Suprapubic skin (tissue), 4 donors: ENCODE measurements at regions not wholly inside any gene's neighbourhood (a gene's known extent, or its start where the extent isn't known, plus 50 kb on each side); places are given as distances from the start of the nearest gene placed in this dataset.
"Not testable (repeated sequence)": the region's sequence is repeated elsewhere in the genome, so short reads cannot be mapped to it uniquely, and the experiment has no call there.

ENCODE experiments used
- DNase-seq, 2 donors: peaks; one replicate each; pipeline ENCODE4 v3.0.0-alpha.2; 2019; ENCODE audit warnings: low spot score in 2 of 2
- H3K27ac ChIP-seq: fragments of 200-600 bp; sonication (generic); one replicate; pipeline ENCODE4 v1.5.1; 2019
- H3K27me3 ChIP-seq: fragments of 200-600 bp; sonication (generic); one replicate; pipeline ENCODE4 v1.5.1; 2019
- H3K36me3 ChIP-seq: fragments of 200-600 bp; sonication (generic); one replicate; pipeline ENCODE4 v1.5.1; 2019
- H3K4me1 ChIP-seq: fragments of 200-600 bp; sonication (generic); one replicate; pipeline ENCODE4 v1.5.1; 2019
- H3K4me3 ChIP-seq: fragments of 200-600 bp; sonication (generic); one replicate; pipeline ENCODE4 v1.5.1; 2019; ENCODE audit warnings: mild to moderate bottlenecking
- H3K9me3 ChIP-seq: fragments of 200-600 bp; sonication (generic); one replicate; pipeline ENCODE4 v1.5.1; 2019
- CTCF ChIP-seq, 2 donors: fragments of 200-600 bp in 1 of 2; fragments of 450-650 bp in 1 of 2; sonication (generic) in 1 of 2; IDR thresholded peaks; one replicate each; pipeline ENCODE4 v1.5.1; 2016 to 2019; ENCODE audit warnings: antibody characterized with exemption in 2 of 2, mild to moderate bottlenecking in 1 of 2, moderate library complexity in 1 of 2
- EP300 ChIP-seq: sonication (generic); formaldehyde crosslinking; IDR thresholded peaks from one replicate; pipeline ENCODE4 v1.6.1; 2017; ENCODE audit warnings: antibody characterized with exemption
- POLR2A ChIP-seq, 2 donors: fragments of 450-650 bp; IDR thresholded peaks; one replicate each; pipeline ENCODE4 v1.6.1; 2017; ENCODE audit warnings: antibody characterized with exemption in 2 of 2, mild to moderate bottlenecking in 2 of 2, moderate library complexity in 2 of 2
- POLR2AphosphoS5 ChIP-seq, 3 donors: sonication (generic); formaldehyde crosslinking; IDR thresholded peaks; one replicate each; pipeline ENCODE4 v1.6.1; 2017; ENCODE audit warnings: antibody characterized with exemption in 3 of 3
- WGBS: methylation state at CpG from one replicate; pipeline ENCODE4 v1.1.5; 2018; 5-methylcytosine and 5-hydroxymethylcytosine counted together

- Histone ChIP-seq H3K27ac (no peak overlapping the region), H3K4me1 (no peaks in the 10 kb centered on the region), H3K4me3 (no peak overlapping the region), H3K36me3 (no peaks in the 10 kb centered on the region), H3K9me3 (peaks cover 9% of the 10 kb centered on the region), H3K27me3 (peaks cover 40% of the 10 kb centered on the region)
- TF ChIP-seq POLR2A (IDR thresholded peaks at IDR 0.05) (no peak), CTCF (IDR thresholded peaks at IDR 0.05) (no peak), POLR2AphosphoS5 (IDR thresholded peaks at IDR 0.05) (no peak), EP300 (no peak)
- WGBS = 81% methylated on average over 27 of the region's 27 CpGs
- DNase-seq = peak; percentile 70 to 87
These were observed 1930.9 kb upstream of the DEFB115 start for GRCh38 chr20:29326376-29327070.

- 48% methylated on average over 33 of the region's 33 CpGs for WGBS
These were observed 1929.7 kb upstream of the DEFB115 start for GRCh38 chr20:29327600-29328420.

DNA sequence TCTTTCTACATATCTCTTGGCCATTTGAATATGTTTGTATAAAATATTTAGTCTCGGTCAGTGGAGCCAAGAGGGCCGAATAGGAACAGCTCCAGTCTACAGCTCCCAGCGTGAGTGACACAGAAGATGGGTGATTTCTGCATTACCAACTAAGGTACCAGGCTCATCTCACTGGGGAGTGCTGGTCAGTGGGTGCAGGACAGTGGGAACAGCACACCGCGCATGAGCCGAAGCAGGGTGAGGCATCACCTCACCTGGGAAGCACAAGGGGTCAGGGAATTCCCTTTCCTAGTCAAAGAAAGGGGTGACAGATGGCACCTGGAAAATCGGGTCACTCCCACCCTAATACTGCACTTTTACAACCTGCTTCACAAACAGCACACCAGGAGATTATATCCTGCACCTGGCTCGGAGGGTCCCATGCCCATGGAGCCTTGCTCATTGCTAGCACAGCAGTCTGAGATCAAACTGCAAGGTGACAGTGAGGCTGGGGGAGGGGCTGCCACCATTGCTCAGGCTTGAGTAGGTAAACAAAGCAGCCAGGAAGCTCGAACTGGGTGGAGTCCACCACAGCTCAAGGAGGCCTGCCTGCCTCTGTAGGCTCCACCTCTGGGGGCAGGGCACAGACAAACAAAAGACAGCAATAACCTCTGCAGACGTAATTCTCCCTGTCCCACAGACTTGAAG is 1926.9 kb upstream of the DEFB115 start:
- WGBS = 57% methylated on average over 10 of the region's 10 CpGs
- not testable (repeated sequence) for H3K4me3 ChIP-seq, DNase-seq, H3K27ac ChIP-seq, H3K36me3 ChIP-seq, H3K4me1 ChIP-seq
- peaks cover 18% of the 10 kb centered on the region for H3K27me3 ChIP-seq
- H3K9me3 ChIP-seq = peaks cover 19% of the 10 kb centered on the region

More at GRCh38 chr20:29327600-29328420, 1929.7 kb upstream of the DEFB115 start:
- peak in 1 of 2 donors; percentile 85 for DNase-seq
- H3K9me3 ChIP-seq, H3K36me3 ChIP-seq, H3K4me3 ChIP-seq, H3K4me1 ChIP-seq, H3K27ac ChIP-seq: not testable (repeated sequence)
- peaks cover 40% of the 10 kb centered on the region for H3K27me3 ChIP-seq

DNA sequence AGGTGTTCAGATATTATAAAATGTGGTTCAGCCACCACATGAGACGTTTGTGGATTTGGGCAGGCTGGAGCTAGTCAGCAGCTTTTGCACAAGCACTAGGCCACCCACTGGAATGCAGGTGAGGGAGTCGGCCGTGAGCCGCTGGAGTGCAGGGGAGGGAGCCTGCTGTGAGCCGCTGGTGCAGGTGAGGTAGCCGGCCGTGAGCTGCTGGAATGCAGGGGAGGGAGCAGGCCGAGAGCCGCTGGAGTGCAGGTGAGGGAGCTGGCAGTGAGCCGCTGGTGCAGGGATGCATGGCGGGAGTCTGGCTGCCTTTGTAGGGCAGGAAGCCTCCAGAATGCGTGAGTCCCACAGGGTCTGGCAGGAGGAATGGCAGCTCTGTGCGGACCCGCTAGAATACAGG is 1907.6 kb upstream of the DEFB115 start:
- Histone ChIP-seq H3K9me3 (peaks cover 3% of the 10 kb centered on the region), H3K4me1 (no peaks in the 10 kb centered on the region), H3K27me3 (no peaks in the 10 kb centered on the region), H3K27ac (no peak overlapping the region), H3K4me3 (no peak overlapping the region), H3K36me3 (no peaks in the 10 kb centered on the region)
- no peak for DNase-seq
- WGBS = 78% methylated on average over 7 of the region's 14 CpGs
- TF ChIP-seq POLR2AphosphoS5 (IDR thresholded peaks at IDR 0.05) (no peak), CTCF (IDR thresholded peaks at IDR 0.05) (no peak), POLR2A (IDR thresholded peaks at IDR 0.05) (no peak), EP300 (no peak)

- H3K4me3 ChIP-seq, H3K36me3 ChIP-seq, H3K9me3 ChIP-seq, H3K4me1 ChIP-seq, DNase-seq, H3K27ac ChIP-seq, H3K27me3 ChIP-seq: not testable (repeated sequence)
- 59% methylated on average over 2 of the region's 2 CpGs for WGBS
These were observed 1881.5 kb upstream of the DEFB115 start for GRCh38 chr20:29375937-29376336.

DNA sequence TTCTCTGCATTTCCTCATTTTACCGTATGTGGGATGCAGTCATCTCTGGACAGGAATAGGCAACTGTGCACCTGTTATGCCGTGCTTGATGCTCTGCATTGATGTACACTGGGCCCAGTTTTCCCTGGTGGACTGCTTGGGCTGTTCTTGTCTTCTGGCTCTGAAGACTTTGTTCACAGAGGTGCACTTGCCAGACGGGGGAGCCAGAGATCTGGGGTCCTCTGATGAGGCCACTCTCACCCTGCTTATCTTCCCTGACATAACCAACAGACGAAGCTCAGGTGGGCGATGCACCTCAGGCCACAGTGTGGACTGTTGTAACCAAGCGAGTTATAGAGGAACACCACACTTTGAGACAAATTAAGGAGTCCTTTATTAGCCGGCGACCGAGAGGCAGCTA is 1864.6 kb upstream of the DEFB115 start:
- not testable (repeated sequence) for H3K9me3 ChIP-seq, H3K4me1 ChIP-seq, H3K36me3 ChIP-seq, H3K4me3 ChIP-seq, H3K27me3 ChIP-seq, DNase-seq, H3K27ac ChIP-seq
- 63% methylated on average over 9 of the region's 9 CpGs for WGBS

DNA sequence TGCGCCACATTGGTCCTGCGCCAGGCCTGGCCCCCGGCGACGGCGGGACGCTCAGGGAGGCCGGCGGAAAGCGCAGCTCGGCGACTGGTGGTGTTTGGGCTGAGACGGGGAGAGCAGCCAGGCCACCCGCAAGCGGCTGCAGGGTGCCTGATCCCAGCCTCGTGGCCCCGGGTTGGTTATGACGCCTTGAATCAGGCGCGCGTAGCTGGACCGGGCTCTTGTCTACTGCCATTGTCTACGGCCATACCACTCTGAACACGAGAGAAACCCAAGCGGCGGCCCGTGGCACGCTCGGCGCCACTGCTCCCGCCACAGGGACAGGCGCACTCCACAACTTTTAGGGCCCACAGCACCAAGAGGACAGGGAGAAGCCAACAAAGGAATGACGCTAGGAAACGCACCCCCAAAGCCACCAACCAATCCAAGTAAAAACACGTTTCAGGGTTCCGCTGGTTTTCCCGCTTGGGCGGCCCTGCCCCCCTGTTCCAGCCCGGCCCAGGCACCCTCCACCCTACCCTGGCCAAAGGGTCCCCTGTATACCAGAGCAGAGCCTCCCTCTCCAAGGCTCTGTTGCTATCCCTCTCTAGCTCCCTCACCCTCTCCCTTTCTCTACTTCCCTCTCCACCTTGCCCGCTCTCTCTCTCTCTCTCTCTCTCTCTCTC is 1849.3 kb upstream of the DEFB115 start:
- no peaks in the 10 kb centered on the region for H3K9me3 ChIP-seq
- no peaks in the 10 kb centered on the region for H3K4me1 ChIP-seq
- 48% methylated on average over 38 of the region's 40 CpGs for WGBS
- no peak overlapping the region for H3K27ac ChIP-seq
- H3K36me3 ChIP-seq = no peaks in the 10 kb centered on the region
- peak overlapping the region; percentile 25 for H3K4me3 ChIP-seq
- H3K27me3 ChIP-seq = peaks cover 36% of the 10 kb centered on the region
- TF ChIP-seq EP300 = no peak
- TF ChIP-seq POLR2A (IDR thresholded peaks at IDR 0.05) = no peak
- no peak for TF ChIP-seq CTCF (IDR thresholded peaks at IDR 0.05)
- no peak for DNase-seq

- H3K4me3 ChIP-seq, H3K36me3 ChIP-seq, DNase-seq, H3K4me1 ChIP-seq, H3K27ac ChIP-seq, H3K9me3 ChIP-seq: not testable (repeated sequence)
- 63% methylated on average over 17 of the region's 17 CpGs for WGBS
- peaks cover 36% of the 10 kb centered on the region for H3K27me3 ChIP-seq
These were observed 1848.8 kb upstream of the DEFB115 start for GRCh38 chr20:29408707-29409106.

DNA sequence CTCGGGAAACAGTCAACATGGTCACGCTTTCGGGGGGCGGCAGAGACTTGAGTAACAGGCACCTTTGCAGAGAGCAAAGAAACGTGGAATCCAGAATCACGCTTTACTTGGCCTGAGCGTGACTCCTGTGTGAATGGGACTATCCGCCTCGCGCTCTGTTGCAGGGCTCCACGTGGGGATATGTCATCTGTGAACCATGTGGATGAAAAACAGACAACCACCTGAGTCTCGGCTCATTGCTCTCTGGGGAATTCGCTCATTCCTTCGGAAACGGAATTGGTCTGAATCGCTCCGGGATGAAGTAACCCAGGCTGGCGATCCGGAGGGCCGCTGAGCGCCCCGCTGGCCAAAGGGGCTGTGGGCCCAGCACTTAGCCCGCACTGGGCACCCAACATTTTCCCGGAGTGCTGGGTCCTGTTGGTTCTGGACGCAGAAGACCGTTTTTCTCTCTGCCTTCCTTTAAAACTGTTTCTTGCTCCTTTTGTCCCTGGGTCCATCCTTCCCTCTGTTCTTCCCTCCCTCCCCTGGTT is 1848.2 kb upstream of the DEFB115 start:
- not testable (repeated sequence) for DNase-seq, H3K9me3 ChIP-seq, H3K36me3 ChIP-seq, H3K27ac ChIP-seq, H3K4me1 ChIP-seq, H3K4me3 ChIP-seq
- H3K27me3 ChIP-seq = peaks cover 36% of the 10 kb centered on the region
- 53% methylated on average over 26 of the region's 26 CpGs for WGBS
